Spinal cord (tissue), 9 donors: ENCODE measurements at regions not wholly inside any gene's neighbourhood (a gene's known extent, or its start where the extent isn't known, plus 50 kb on each side); places are given as distances from the start of the nearest gene placed in this dataset.

Experiments used
- DNase-seq, 6 donors: peaks; one replicate each; pipeline versions ENCODE4 v3.0.0 to v3.0.0-alpha.2; 2013 to 2015; ENCODE audit warnings: low spot score in 6 of 6, low read depth in 4 of 6
- H3K27ac ChIP-seq: one replicate; pipeline ENCODE4 v1.5.1; 2013; ENCODE audit warnings: low read depth, low read length, control low read depth
- H3K27me3 ChIP-seq: one replicate; pipeline ENCODE4 v1.6.1; 2013; ENCODE audit warnings: low read length; ENCODE audit not compliant: control insufficient read depth, insufficient read depth
- H3K36me3 ChIP-seq: one replicate; pipeline ENCODE4 v1.6.1; 2013; ENCODE audit warnings: low read length; ENCODE audit not compliant: control insufficient read depth, insufficient read depth
- H3K4me1 ChIP-seq: one replicate; pipeline ENCODE4 v1.6.1; 2013; ENCODE audit warnings: low read length; ENCODE audit not compliant: control insufficient read depth, insufficient read depth
- H3K4me3 ChIP-seq: one replicate; pipeline ENCODE4 v1.5.1; 2013; ENCODE audit warnings: low read depth, low read length, control low read depth
- H3K9me3 ChIP-seq: one replicate; pipeline ENCODE4 v1.6.1; 2013; ENCODE audit warnings: low read length; ENCODE audit not compliant: control insufficient read depth, insufficient read depth
- WGBS: methylation state at CpG from one replicate; pipeline ENCODE4 v1.1.5; 2013; ENCODE audit warnings: missing lambda C conversion rate; ENCODE audit not compliant: insufficient coverage; 5-methylcytosine and 5-hydroxymethylcytosine counted together
- donor health status: healthy.

- Histone ChIP-seq H3K9me3 (peaks cover 10% of the 10 kb centered on the region), H3K4me3 (no peak overlapping the region), H3K4me1 (no peaks in the 10 kb centered on the region), H3K27me3 (no peaks in the 10 kb centered on the region), H3K36me3 (no peaks in the 10 kb centered on the region), H3K27ac (no peak overlapping the region)
- no peak for DNase-seq
- no CpG with 5 or more reads among the region's 2 CpGs for WGBS
These were observed 73.6 kb upstream of the GNAZ start for GRCh38 chr22:22996511-22997261.

GRCh38 chr22:22997262-22997898, 72.9 kb upstream of the GNAZ start:
- no peaks in the 10 kb centered on the region for H3K4me1 ChIP-seq
- H3K27me3 ChIP-seq = no peaks in the 10 kb centered on the region
- H3K27ac ChIP-seq = no peak overlapping the region
- H3K36me3 ChIP-seq = no peaks in the 10 kb centered on the region
- peaks cover 10% of the 10 kb centered on the region for H3K9me3 ChIP-seq
- no peak overlapping the region for H3K4me3 ChIP-seq
- DNase-seq = no peak

GRCh38 chr22:22997988-22998387, 72.3 kb upstream of the GNAZ start:
- DNase-seq = no peak
- Histone ChIP-seq H3K27ac (no peak overlapping the region), H3K27me3 (no peaks in the 10 kb centered on the region), H3K36me3 (no peaks in the 10 kb centered on the region), H3K9me3 (peaks cover 10% of the 10 kb centered on the region), H3K4me3 (no peak overlapping the region), H3K4me1 (no peaks in the 10 kb centered on the region)

GRCh38 chr22:22999523-22999922, 70.8 kb upstream of the GNAZ start:
- no peak overlapping the region for H3K4me3 ChIP-seq
- no peaks in the 10 kb centered on the region for H3K36me3 ChIP-seq
- no CpG with 5 or more reads among the region's 2 CpGs for WGBS
- no peak overlapping the region for H3K27ac ChIP-seq
- no peak for DNase-seq
- H3K9me3 ChIP-seq = peaks cover 10% of the 10 kb centered on the region
- H3K4me1 ChIP-seq = no peaks in the 10 kb centered on the region
- no peaks in the 10 kb centered on the region for H3K27me3 ChIP-seq

- H3K27me3 ChIP-seq = no peaks in the 10 kb centered on the region
- whole genome bisulfite sequencing = 91% methylated on average over 2 of the region's 2 CpGs
- H3K27ac ChIP-seq = no peak overlapping the region
- DNase-seq = no peak
- no peaks in the 10 kb centered on the region for H3K4me1 ChIP-seq
- H3K36me3 ChIP-seq = no peaks in the 10 kb centered on the region
- H3K9me3 ChIP-seq = peaks cover 10% of the 10 kb centered on the region
- H3K4me3 ChIP-seq = no peak overlapping the region
These were observed 69.5 kb upstream of the GNAZ start for GRCh38 chr22:23000657-23001347.

- Histone ChIP-seq H3K36me3 (no peaks in the 10 kb centered on the region), H3K27me3 (no peaks in the 10 kb centered on the region), H3K4me3 (no peak overlapping the region), H3K4me1 (no peaks in the 10 kb centered on the region), H3K27ac (no peak overlapping the region), H3K9me3 (peaks cover 10% of the 10 kb centered on the region)
- no peak for DNase-seq
These were observed 68.9 kb upstream of the GNAZ start for GRCh38 chr22:23001463-23001862.

GRCh38 chr22:23002612-23003180, 67.6 kb upstream of the GNAZ start:
- Histone ChIP-seq H3K9me3 (no peaks in the 10 kb centered on the region), H3K27me3 (no peaks in the 10 kb centered on the region), H3K4me3 (no peak overlapping the region), H3K36me3 (no peaks in the 10 kb centered on the region), H3K27ac (no peak overlapping the region), H3K4me1 (no peaks in the 10 kb centered on the region)
- DNase-seq = no peak
- WGBS = no CpG with 5 or more reads among the region's 2 CpGs

GRCh38 chr22:23007823-23008222, 62.5 kb upstream of the GNAZ start:
- Histone ChIP-seq H3K4me1 (no peaks in the 10 kb centered on the region), H3K9me3 (no peaks in the 10 kb centered on the region), H3K36me3 (no peaks in the 10 kb centered on the region), H3K27ac (no peak overlapping the region), H3K4me3 (no peak overlapping the region), H3K27me3 (no peaks in the 10 kb centered on the region)
- no peak for DNase-seq
- no CpG with 5 or more reads among the region's 1 CpG for WGBS

GRCh38 chr22:23008896-23009295, 61.4 kb upstream of the GNAZ start:
- 50% methylated on average over 2 of the region's 2 CpGs for WGBS
- Histone ChIP-seq H3K4me3 (no peak overlapping the region), H3K36me3 (no peaks in the 10 kb centered on the region), H3K4me1 (no peaks in the 10 kb centered on the region), H3K9me3 (no peaks in the 10 kb centered on the region), H3K27me3 (no peaks in the 10 kb centered on the region), H3K27ac (no peak overlapping the region)
- DNase-seq = no peak
